IPS-20b (cell line): ENCODE measurements at regions not wholly inside any gene's neighbourhood (a gene's known extent, or its start where the extent isn't known, plus 50 kb on each side); places are given as distances from the start of the nearest gene placed in this dataset.

Experiments
- H3K27ac ChIP-seq: one replicate; pipeline ENCODE4 v1.5.1; 2013; ENCODE audit warnings: low read length
- H3K27me3 ChIP-seq: 2 replicates; pipeline ENCODE4 v1.6.1; 2013; ENCODE audit warnings: mild to moderate bottlenecking, low read length, inconsistent platforms; ENCODE audit not compliant: insufficient read depth
- H3K36me3 ChIP-seq: 2 replicates; pipeline ENCODE4 v1.6.1; 2013; ENCODE audit warnings: low read depth, mild to moderate bottlenecking, inconsistent platforms, low read length, moderate library complexity; ENCODE audit not compliant: insufficient read depth
- H3K4me1 ChIP-seq: 2 replicates; pipeline ENCODE4 v1.6.1; 2013; ENCODE audit warnings: mild to moderate bottlenecking, control low read depth, inconsistent platforms, low read length, moderate library complexity; ENCODE audit not compliant: insufficient read depth
- H3K4me3 ChIP-seq: 2 replicates; pipeline ENCODE4 v1.5.1; 2013; ENCODE audit warnings: mild to moderate bottlenecking, low read length, inconsistent platforms
- H3K9ac ChIP-seq: 2 replicates; pipeline ENCODE4 v1.6.1; 2013; ENCODE audit warnings: low read depth, mild to moderate bottlenecking, inconsistent platforms, low read length, moderate library complexity
- H3K9me3 ChIP-seq: 2 replicates; pipeline ENCODE4 v1.6.1; 2013; ENCODE audit warnings: mild to moderate bottlenecking, low read depth, low read length, inconsistent platforms; ENCODE audit not compliant: insufficient read depth

GRCh38 chr6:159351707-159352106 lies 182.5 kb downstream of the FNDC1 start:
- no peak overlapping the region for H3K27ac ChIP-seq
- no peak overlapping the region for H3K9ac ChIP-seq
- no peaks in the 10 kb centered on the region for H3K36me3 ChIP-seq
- H3K27me3 ChIP-seq, result no peaks in the 10 kb centered on the region
- no peak overlapping the region for H3K4me3 ChIP-seq
- H3K9me3 ChIP-seq, result no peaks in the 10 kb centered on the region
- H3K4me1 ChIP-seq, result no peaks in the 10 kb centered on the region

DNA sequence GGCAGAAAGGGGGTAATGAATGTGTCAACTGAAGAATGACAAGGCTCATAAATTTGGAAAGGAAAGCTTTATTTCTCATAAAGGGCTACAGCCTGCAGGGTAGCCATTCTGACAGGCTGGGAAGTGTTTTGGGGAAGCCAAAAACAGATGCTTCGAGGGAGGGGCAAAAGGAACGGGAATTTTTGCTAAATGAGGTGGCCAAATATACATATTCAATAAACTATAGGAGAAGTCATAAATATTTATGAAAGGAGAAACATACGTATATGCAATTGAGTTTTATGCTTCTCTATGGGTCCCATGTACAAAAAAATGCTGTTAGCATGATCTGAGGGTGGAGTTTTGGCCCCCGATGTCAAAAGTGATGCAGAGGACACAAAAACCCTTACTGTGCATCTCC lies 180.7 kb downstream of the FNDC1 start:
- no peaks in the 10 kb centered on the region for H3K36me3 ChIP-seq
- no peaks in the 10 kb centered on the region for H3K9me3 ChIP-seq
- H3K4me1 ChIP-seq, result no peaks in the 10 kb centered on the region
- H3K9ac ChIP-seq, result no peak overlapping the region
- no peak overlapping the region for H3K4me3 ChIP-seq
- H3K27me3 ChIP-seq, result no peaks in the 10 kb centered on the region
- no peak overlapping the region for H3K27ac ChIP-seq

DNA sequence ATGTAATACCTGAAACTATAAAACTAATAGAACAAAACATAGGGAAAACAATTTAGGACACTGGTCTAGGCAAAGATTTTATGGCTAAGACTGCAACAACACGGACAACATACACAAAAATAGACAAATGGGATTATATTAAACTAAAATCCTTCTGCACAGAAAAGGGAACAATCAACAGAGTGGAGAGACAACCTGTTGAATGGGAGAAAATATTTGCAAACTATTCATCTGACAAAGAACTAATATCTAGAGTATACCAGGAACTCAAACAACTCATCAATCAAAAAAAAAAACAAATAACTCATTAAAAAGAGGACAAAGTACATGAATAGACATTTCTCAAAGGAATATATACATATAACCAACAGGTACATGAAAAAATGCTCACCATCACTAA lies 174.5 kb downstream of the FNDC1 start:
- no peak overlapping the region for H3K9ac ChIP-seq

GRCh38 chr6:159342146-159342545 lies 172.9 kb downstream of the FNDC1 start:
- Histone ChIP-seq H3K9me3 (peaks cover 3% of the 10 kb centered on the region; the same call in 1 of the 2 replicates), H3K4me1 (no peaks in the 10 kb centered on the region), H3K27me3 (no peaks in the 10 kb centered on the region), H3K27ac (no peak overlapping the region), H3K9ac (no peak overlapping the region), H3K36me3 (no peaks in the 10 kb centered on the region), H3K4me3 (no peak overlapping the region)

More for the DNA sequence above, 174.5 kb downstream of the FNDC1 start:
- H3K27me3 ChIP-seq, result no peaks in the 10 kb centered on the region
- no peaks in the 10 kb centered on the region for H3K9me3 ChIP-seq
- no peak overlapping the region for H3K27ac ChIP-seq
- no peaks in the 10 kb centered on the region for H3K4me1 ChIP-seq
- no peaks in the 10 kb centered on the region for H3K36me3 ChIP-seq
- no peak overlapping the region for H3K4me3 ChIP-seq

DNA sequence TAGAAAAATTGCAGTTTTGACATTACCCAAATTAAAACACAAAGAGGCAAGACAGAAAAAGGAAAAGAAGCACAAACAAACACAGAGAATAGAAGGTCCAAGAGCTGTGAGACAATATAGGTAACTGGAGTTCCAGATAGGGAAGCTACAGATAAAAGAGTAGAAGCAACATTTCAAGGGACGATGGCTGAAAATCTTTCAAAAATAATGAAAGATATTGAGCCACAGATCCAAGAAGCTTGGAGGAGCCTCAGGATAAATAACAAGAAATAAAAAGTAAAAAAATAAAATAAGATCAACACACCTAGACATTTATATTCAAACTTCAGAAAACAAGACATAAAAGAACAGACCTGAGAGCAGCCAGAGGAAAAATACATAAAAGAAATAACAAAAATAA lies 164.9 kb downstream of the FNDC1 start:
- H3K27me3 ChIP-seq, result no peaks in the 10 kb centered on the region
- peaks cover 37% of the 10 kb centered on the region for H3K9me3 ChIP-seq
- H3K4me1 ChIP-seq, result no peaks in the 10 kb centered on the region
- no peaks in the 10 kb centered on the region for H3K36me3 ChIP-seq
- no peak overlapping the region for H3K9ac ChIP-seq
- no peak overlapping the region for H3K4me3 ChIP-seq
- H3K27ac ChIP-seq, result no peak overlapping the region

- Histone ChIP-seq H3K9me3 (peaks cover 33% of the 10 kb centered on the region), H3K27me3 (no peaks in the 10 kb centered on the region), H3K4me3 (no peak overlapping the region), H3K27ac (no peak overlapping the region), H3K9ac (no peak overlapping the region), H3K4me1 (no peaks in the 10 kb centered on the region), H3K36me3 (no peaks in the 10 kb centered on the region)
Observed at GRCh38 chr6:159331451-159331850, 162.3 kb downstream of the FNDC1 start.

DNA sequence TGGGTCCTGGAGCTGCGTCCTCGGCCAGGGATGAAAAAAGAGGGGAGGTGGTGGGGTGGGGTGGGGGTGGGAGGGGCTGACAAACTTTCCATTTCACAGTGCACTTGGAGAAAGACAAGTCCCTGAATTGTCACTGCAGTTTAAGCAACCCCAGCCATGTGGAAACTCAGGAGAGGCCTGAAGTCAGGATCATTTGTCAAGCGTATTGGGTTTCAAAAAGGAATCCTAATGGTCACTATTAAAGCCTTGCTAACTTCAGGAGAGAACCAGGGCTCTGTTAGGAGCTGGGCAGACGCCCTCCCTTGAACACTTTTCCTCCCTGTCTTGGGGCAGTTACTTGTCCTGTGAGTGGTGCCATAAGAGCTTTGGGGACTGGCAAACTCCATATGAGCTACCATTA lies 159.9 kb downstream of the FNDC1 start:
- Histone ChIP-seq H3K27ac (no peak overlapping the region), H3K9ac (no peak overlapping the region), H3K27me3 (no peaks in the 10 kb centered on the region), H3K4me3 (no peak overlapping the region), H3K36me3 (no peaks in the 10 kb centered on the region), H3K4me1 (no peaks in the 10 kb centered on the region), H3K9me3 (peaks cover 19% of the 10 kb centered on the region)

- H3K27me3 ChIP-seq, result no peaks in the 10 kb centered on the region
- no peaks in the 10 kb centered on the region for H3K36me3 ChIP-seq
- H3K4me1 ChIP-seq, result no peaks in the 10 kb centered on the region
- H3K4me3 ChIP-seq, result no peak overlapping the region
- H3K9ac ChIP-seq, result no peak overlapping the region
- peaks cover 9% of the 10 kb centered on the region for H3K9me3 ChIP-seq
- H3K27ac ChIP-seq, result no peak overlapping the region
Observed at GRCh38 chr6:159328052-159328451, 158.9 kb downstream of the FNDC1 start.

GRCh38 chr6:159325476-159325875 lies 156.3 kb downstream of the FNDC1 start:
- H3K9ac ChIP-seq, result no peak overlapping the region
- no peaks in the 10 kb centered on the region for H3K27me3 ChIP-seq
- no peaks in the 10 kb centered on the region for H3K9me3 ChIP-seq
- H3K4me3 ChIP-seq, result no peak overlapping the region
- no peak overlapping the region for H3K27ac ChIP-seq
- no peaks in the 10 kb centered on the region for H3K36me3 ChIP-seq
- H3K4me1 ChIP-seq, result no peaks in the 10 kb centered on the region

DNA sequence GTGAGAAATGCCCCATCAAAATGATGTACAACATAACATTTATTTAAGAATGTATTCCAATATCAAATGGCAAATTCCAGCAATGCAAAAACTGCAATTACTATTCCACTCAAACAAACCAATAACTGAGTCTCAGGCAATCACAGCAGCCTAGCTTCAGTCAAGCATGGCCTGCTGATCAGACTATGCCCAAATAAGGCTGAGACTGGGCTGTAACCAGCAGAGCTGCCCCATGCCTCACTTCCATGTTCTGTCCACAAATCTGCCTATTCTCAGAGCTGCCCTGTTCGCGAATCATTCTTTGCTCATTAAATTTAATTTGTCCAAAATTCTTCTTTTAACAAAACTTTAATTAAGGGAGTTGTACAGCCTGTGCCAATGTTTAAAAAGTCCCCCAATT lies 155.4 kb downstream of the FNDC1 start:
- no peaks in the 10 kb centered on the region for H3K4me1 ChIP-seq
- H3K4me3 ChIP-seq, result no peak overlapping the region
- H3K9ac ChIP-seq, result no peak overlapping the region
- H3K36me3 ChIP-seq, result no peaks in the 10 kb centered on the region
- no peaks in the 10 kb centered on the region for H3K9me3 ChIP-seq
- no peaks in the 10 kb centered on the region for H3K27me3 ChIP-seq
- no peak overlapping the region for H3K27ac ChIP-seq
